OCI-LY7 (cell line): ENCODE measurements at regions not wholly inside any gene's neighbourhood (a gene's known extent, or its start where the extent isn't known, plus 50 kb on each side); places are given as distances from the start of the nearest gene placed in this dataset.

ENCODE experiments used
- CTCF ChIP-seq: fragments of 200-600 bp; sonication (generic); conservative IDR thresholded peaks from 2 replicates; pipeline ENCODE4 v1.5.1; 2014; ENCODE audit warnings: mild to moderate bottlenecking, antibody characterized with exemption, low read length, moderate library complexity, mixed read lengths
- EZH2phosphoT487 ChIP-seq: fragments of 200-600 bp; sonication (generic); IDR thresholded peaks from 2 replicates; pipeline ENCODE4 v1.6.1; 2018; ENCODE audit warnings: low read depth, borderline replicate concordance, mild to moderate bottlenecking, mixed run types, antibody characterized with exemption, low read length, moderate library complexity, mixed read lengths

DNA sequence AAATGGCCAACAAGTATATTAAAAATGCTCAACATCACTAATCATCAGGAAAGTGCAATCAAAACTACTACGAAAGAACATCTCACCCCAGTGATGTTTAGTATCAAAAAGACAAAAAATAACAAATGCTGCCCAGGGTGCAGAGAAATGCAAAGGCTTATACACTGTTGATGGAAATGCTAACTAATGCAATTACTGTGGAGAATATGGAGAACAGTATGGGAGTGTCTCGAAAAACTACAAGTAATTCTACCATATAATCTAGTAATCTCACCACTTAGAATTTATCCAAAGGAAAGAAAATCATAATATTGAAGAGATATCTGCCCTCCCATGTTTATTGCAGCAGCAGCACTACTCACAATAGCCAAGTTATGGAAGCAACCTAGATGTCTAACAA is 246.5 kb upstream of the VLDLR start:
- no peak for TF ChIP-seq CTCF
- no peak for TF ChIP-seq EZH2phosphoT487
